DND-41 (cell line): ENCODE measurements at regions not wholly inside any gene's neighbourhood (a gene's known extent, or its start where the extent isn't known, plus 50 kb on each side); places are given as distances from the start of the nearest gene placed in this dataset.

ENCODE experiments used
- CTCF ChIP-seq: IDR thresholded peaks from 2 replicates; pipeline ENCODE4 v1.5.1; 2012; ENCODE audit warnings: borderline replicate concordance, low read length, moderate library complexity, mild to moderate bottlenecking; ENCODE audit not compliant: poor library complexity, severe bottlenecking; ENCODE audit errors: extremely low read depth
- EZH2 ChIP-seq: IDR thresholded peaks from 3 replicates; pipeline ENCODE4 v1.6.1; 2012; ENCODE audit warnings: borderline replicate concordance, low read depth, mild to moderate bottlenecking, moderate library complexity, low read length, inconsistent platforms; ENCODE audit not compliant: severe bottlenecking

- TF ChIP-seq CTCF, result peak; percentile 12
- no peak for TF ChIP-seq EZH2
These were observed 1421.3 kb downstream of the OLFM4 start for GRCh38 chr13:54449922-54450321.
